HUES64 (cell line): ENCODE measurements at regions not wholly inside any gene's neighbourhood (a gene's known extent, or its start where the extent isn't known, plus 50 kb on each side); places are given as distances from the start of the nearest gene placed in this dataset.
"Not testable (repeated sequence)": the region's sequence is repeated elsewhere in the genome, so short reads cannot be mapped to it uniquely, and the experiment has no call there.

Experiments
- H3K27ac ChIP-seq: 2 replicates; pipeline ENCODE4 v1.7.0; 2013; ENCODE audit warnings: low read depth, low read length, inconsistent platforms
- H3K27me3 ChIP-seq: 2 replicates; pipeline ENCODE4 v1.6.1; 2013; ENCODE audit warnings: mild to moderate bottlenecking, low read length; ENCODE audit not compliant: insufficient read depth
- H3K36me3 ChIP-seq: 2 replicates; pipeline ENCODE4 v1.6.1; 2013; ENCODE audit warnings: mild to moderate bottlenecking, low read length; ENCODE audit not compliant: insufficient read depth
- H3K4me1 ChIP-seq: 2 replicates; pipeline ENCODE4 v1.6.1; 2013; ENCODE audit warnings: mild to moderate bottlenecking, low read length, moderate library complexity; ENCODE audit not compliant: insufficient read depth
- H3K4me3 ChIP-seq: 2 replicates; pipeline ENCODE4 v1.5.1; 2013; ENCODE audit warnings: mild to moderate bottlenecking, low read length, moderate library complexity
- H3K9ac ChIP-seq: 2 replicates; pipeline ENCODE4 v1.6.1; 2013; ENCODE audit warnings: mild to moderate bottlenecking, low read depth, low read length
- H3K9me3 ChIP-seq: 2 replicates; pipeline ENCODE4 v1.6.1; 2013; ENCODE audit warnings: low read depth, low read length; ENCODE audit not compliant: insufficient read depth
- WGBS: fragments of 150-250, 120-280 bp; methylation state at CpG from one replicate; pipeline ENCODE4 v1.1.7; 2013; ENCODE audit warnings: missing lambda C conversion rate; 5-methylcytosine and 5-hydroxymethylcytosine counted together

DNA sequence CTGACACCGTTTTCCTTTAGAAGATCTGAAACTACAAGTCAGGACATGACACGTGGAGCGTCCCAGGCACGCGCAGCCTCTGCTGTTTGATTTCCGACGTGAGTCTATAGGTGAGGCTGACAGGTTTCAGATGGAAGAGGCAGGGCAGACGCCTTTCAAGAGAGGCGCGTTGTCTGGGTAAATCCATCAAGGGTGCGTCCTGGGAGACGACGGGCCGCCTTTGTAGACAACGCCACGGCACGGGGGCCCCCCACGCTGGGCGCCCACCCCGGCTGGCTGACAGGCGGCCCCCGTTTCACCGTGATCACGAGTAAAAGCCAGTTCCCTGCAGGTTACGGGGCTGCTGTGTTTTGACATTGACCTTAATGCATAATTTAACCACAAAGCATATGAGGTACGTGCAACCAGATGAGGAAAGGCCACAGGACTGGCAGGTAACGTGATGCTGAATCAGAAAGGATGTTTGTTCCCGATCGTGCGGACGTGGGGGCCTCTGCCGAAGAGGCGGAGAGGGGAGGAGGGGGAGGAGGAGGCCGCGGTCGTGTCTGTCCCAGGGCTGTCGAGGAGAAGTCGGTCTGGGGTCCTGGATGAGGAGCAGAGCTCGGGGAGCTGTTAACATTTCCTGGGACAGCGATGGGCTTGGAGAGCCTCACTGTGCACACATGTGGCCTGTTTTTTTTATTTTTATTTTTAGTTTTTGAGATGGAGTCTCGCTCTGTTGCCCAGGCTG is 51.1 kb upstream of the PPP2R3B start:
- Histone ChIP-seq H3K36me3 (no peaks in the 10 kb centered on the region), H3K9ac (no peak overlapping the region), H3K27me3 (peaks cover 6% of the 10 kb centered on the region; the same call in 1 of the 2 replicates), H3K27ac (no peak overlapping the region), H3K9me3 (no peaks in the 10 kb centered on the region), H3K4me3 (no peak overlapping the region), H3K4me1 (no peaks in the 10 kb centered on the region)
- WGBS: 81% methylated on average over 41 of the region's 41 CpGs

DNA sequence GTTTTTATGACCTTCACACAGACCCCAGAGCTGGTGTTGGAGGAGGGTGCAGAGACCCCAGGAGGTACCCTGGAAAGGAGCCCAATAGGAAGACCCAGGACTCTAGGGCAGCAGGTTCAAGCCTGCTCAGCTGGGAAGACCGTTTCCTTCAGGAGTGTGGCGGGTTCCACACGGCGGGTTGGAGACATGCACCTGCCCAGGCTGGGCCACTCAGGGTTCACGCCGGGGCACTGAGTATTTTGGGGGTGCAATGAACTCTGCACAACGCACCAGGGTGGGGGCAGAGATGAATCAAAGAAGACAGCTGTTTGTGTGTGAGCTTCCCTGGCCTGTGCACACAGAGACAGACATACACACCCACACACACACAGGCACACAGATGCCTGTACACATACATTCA is 52.5 kb upstream of the PPP2R3B start:
- Histone ChIP-seq H3K27me3 (peaks cover 12% of the 10 kb centered on the region; the same call in 1 of the 2 replicates), H3K9ac (no peak overlapping the region), H3K36me3 (no peaks in the 10 kb centered on the region), H3K27ac (no peak overlapping the region), H3K4me3 (no peak overlapping the region), H3K9me3 (no peaks in the 10 kb centered on the region), H3K4me1 (no peaks in the 10 kb centered on the region)
- 95% methylated on average over 7 of the region's 7 CpGs for WGBS

DNA sequence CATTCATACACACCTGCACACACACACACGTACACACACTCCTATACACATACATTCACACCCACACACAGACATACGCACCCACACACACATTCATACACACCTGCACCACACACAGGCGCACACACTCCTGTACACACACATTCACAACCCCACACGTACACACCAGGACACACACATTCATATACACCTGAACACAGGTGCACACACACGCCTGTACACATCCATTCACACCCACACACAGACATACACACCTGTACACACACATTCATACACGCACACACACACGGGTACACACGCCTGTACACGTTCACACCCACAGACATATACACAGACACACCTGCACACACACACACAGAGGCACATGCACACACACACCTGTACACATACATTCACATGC is 53.0 kb upstream of the PPP2R3B start:
- Histone ChIP-seq H3K9me3 (no peaks in the 10 kb centered on the region), H3K27me3 (peaks cover 13% of the 10 kb centered on the region; the same call in 1 of the 2 replicates), H3K9ac (no peak overlapping the region), H3K4me3 (no peak overlapping the region), H3K27ac (no peak overlapping the region), H3K4me1 (no peaks in the 10 kb centered on the region), H3K36me3 (no peaks in the 10 kb centered on the region)
- WGBS: 89% methylated on average over 9 of the region's 9 CpGs

DNA sequence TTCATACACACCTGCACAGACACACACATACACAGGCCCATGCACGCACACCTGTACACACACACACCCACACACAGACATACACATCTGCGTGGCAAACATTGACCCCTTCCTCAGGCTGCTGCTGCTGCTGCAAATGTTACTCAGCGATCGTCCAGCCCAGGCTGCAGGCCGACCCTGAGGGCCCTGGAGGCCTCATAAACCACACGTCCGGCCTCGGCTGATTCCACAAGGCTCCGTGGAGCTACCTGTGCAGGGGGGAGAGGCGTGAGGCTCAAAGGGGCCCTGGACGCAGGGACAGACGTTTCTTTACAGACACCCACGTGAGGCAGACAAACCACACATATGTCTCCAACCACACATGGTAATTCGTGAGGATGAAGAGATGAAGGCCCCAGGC is 53.9 kb upstream of the PPP2R3B start:
- H3K27me3 ChIP-seq: peaks cover 17% of the 10 kb centered on the region; the same call in 1 of the 2 replicates
- H3K27ac ChIP-seq: no peak overlapping the region
- H3K4me1 ChIP-seq: peaks cover 5% of the 10 kb centered on the region
- H3K9me3 ChIP-seq: no peaks in the 10 kb centered on the region
- no peak overlapping the region for H3K9ac ChIP-seq
- 96% methylated on average over 14 of the region's 14 CpGs for WGBS
- H3K36me3 ChIP-seq: no peaks in the 10 kb centered on the region
- no peak overlapping the region for H3K4me3 ChIP-seq

DNA sequence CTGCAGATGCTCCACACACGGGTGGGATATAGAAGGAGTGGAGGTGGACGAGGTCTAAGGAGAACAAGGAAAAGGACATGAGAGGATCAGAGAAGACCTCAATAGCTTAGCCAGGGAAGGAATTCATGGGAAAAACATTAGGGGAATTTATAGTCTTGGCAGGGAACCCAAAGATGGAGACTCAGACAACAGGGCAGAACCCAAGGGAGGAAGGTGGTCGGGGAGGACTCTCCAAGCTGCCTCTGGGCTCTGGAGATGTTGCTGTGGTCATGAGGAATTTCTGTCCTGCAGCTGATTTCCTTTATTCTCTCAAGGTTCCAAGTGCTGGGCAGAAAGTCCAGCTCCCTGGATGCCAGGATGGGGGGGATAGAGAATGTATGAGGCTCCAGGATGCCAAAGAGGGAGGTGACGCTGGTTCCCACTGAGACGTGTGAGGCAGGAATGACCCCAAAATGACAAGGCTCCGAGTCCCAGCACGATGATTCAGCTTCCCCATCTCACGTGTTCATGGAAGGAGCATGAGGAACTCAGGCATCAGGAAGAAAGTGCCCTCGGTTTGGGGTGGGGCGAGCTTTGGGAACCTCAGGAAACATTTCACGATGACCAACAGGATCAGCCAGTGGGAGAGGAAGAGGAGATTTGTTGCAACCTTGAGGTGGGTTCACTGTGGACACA is 57.0 kb upstream of the PPP2R3B start:
- Histone ChIP-seq H3K9ac (no peak overlapping the region), H3K27ac (no peak overlapping the region), H3K9me3 (no peaks in the 10 kb centered on the region), H3K36me3 (no peaks in the 10 kb centered on the region), H3K4me1 (peaks cover 12% of the 10 kb centered on the region), H3K27me3 (peaks cover 11% of the 10 kb centered on the region; the same call in 1 of the 2 replicates), H3K4me3 (no peak overlapping the region)
- WGBS: 84% methylated on average over 11 of the region's 11 CpGs

DNA sequence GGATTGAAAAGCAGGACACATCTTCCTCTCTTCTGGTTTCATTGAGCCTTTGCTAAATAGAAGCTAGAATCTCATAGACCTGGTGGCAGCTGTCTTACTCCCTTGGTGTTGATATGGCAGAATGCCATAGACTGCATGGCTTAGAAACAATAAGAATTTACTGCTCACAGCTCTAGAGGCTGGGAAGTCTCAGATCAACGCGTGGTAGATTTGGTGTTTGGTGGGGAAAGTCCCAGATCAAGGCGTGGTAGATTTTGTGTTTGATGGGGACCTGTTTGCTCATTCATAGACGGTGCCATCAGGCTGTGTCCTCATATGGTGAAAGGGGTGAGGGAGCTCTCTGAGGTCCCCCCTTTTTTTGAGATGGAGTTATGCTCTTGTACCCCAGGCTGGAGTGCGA is 57.6 kb upstream of the PPP2R3B start:
- Histone ChIP-seq H3K4me3 (no peak overlapping the region), H3K9me3 (no peaks in the 10 kb centered on the region), H3K27me3 (peaks cover 11% of the 10 kb centered on the region; the same call in 1 of the 2 replicates), H3K36me3 (no peaks in the 10 kb centered on the region), H3K27ac (no peak overlapping the region), H3K9ac (no peak overlapping the region), H3K4me1 (peaks cover 16% of the 10 kb centered on the region)
- WGBS: 95% methylated on average over 5 of the region's 5 CpGs

DNA sequence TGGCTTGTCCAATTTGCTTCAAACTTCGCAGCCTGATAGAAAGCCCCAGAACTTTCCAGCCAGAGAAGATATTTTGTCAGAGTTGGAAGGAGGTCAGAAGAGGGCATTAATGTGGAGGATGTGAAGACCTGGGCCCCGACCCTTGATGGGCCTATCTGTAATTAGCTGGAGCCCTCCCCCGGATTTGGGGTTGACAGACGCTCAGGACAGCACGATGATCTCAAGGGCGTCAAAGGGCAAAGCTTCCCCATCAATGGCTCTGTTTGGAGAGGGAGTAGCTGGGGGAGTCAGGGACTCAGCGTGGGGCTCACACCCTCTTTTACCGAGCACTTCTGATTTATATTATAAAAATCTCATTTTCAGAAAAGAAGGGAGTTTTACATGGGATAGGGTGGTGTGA is 59.0 kb upstream of the PPP2R3B start:
- peaks cover 16% of the 10 kb centered on the region for H3K4me1 ChIP-seq
- H3K9me3 ChIP-seq: no peaks in the 10 kb centered on the region
- no peaks in the 10 kb centered on the region for H3K36me3 ChIP-seq
- 18% methylated on average over 6 of the region's 8 CpGs for WGBS
- peak overlapping the region; percentile 82; the same call in 1 of the 2 replicates for H3K27ac ChIP-seq
- H3K27me3 ChIP-seq: peaks cover 11% of the 10 kb centered on the region; the same call in 1 of the 2 replicates
- no peak overlapping the region for H3K9ac ChIP-seq
- peak overlapping the region; percentile 26 for H3K4me3 ChIP-seq

DNA sequence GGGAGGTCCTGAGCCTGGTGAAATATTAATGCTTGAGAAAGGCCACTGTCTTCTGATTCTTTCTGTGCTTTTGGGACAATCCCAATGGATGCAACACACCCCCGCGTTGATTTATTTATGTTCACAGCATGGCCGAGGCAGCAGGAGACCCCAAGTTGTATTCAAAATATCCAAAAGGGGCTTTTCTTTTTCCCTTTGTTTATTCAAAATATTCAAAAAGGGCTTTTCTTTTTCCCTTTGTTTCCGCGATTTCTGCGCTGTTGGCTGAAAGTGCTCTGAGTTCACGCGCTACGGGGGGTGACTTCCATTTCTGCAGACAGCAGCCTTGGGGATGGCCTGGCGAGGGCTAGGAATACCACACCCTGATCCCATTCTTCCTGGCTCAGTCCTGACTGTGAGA is 59.5 kb upstream of the PPP2R3B start:
- H3K4me1 ChIP-seq: peaks cover 16% of the 10 kb centered on the region
- H3K4me3 ChIP-seq: peak overlapping the region; percentile 26
- H3K27ac ChIP-seq: peak overlapping the region; percentile 82; the same call in 1 of the 2 replicates
- no peak overlapping the region for H3K9ac ChIP-seq
- H3K27me3 ChIP-seq: peaks cover 11% of the 10 kb centered on the region; the same call in 1 of the 2 replicates
- no peaks in the 10 kb centered on the region for H3K9me3 ChIP-seq
- no peaks in the 10 kb centered on the region for H3K36me3 ChIP-seq
- 1% methylated on average over 10 of the region's 10 CpGs for WGBS

DNA sequence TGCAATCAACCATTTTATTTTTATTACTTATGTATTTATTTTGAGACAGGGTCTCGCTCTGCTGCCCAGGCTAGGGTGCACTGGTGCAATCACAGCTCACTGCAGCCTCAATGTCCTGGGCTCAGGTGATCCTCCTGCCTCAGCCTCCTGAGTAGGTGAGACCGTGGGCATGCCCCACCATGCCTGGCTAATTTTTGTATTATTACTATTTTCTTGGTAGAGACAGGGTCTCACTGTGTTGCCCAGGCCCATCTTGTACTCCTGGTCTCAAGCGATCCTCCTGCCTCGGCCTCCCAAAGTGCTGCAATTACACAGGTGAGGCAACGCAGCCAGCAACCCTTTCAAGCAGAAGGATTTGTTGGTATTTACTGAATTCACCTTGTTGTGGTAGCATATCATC is 60.3 kb upstream of the PPP2R3B start:
- Histone ChIP-seq H3K27me3 (peaks cover 11% of the 10 kb centered on the region; the same call in 1 of the 2 replicates), H3K9ac (no peak overlapping the region), H3K4me3 (no peak overlapping the region), H3K27ac (peak overlapping the region; percentile 70; the same call in 1 of the 2 replicates), H3K9me3 (no peaks in the 10 kb centered on the region), H3K36me3 (no peaks in the 10 kb centered on the region), H3K4me1 (peaks cover 16% of the 10 kb centered on the region)
- WGBS: 78% methylated on average over 5 of the region's 5 CpGs

DNA sequence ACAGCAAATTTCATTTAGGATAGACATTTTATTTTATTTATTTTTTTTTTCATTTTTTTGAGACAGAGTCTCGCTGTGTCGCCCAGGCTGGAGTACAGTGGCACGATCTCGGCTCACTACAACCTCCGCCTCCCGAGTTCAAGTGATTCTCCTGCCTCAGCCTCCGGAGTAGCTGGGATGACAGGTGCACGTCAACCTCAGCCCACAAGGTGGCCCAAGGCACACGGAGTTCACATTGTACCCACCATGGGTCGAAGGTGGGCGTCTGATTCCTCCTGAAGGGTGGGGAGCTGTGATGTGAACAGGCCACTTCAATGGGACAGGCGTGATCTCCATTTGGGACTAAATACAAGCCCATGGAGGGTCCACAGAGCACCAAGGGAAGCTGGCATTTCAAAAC is 65.0 kb upstream of the PPP2R3B start:
- not testable (repeated sequence) for H3K9ac ChIP-seq, H3K27me3 ChIP-seq, H3K4me1 ChIP-seq, H3K27ac ChIP-seq, H3K9me3 ChIP-seq, H3K4me3 ChIP-seq, H3K36me3 ChIP-seq
- WGBS: 57% methylated on average over 12 of the region's 12 CpGs

DNA sequence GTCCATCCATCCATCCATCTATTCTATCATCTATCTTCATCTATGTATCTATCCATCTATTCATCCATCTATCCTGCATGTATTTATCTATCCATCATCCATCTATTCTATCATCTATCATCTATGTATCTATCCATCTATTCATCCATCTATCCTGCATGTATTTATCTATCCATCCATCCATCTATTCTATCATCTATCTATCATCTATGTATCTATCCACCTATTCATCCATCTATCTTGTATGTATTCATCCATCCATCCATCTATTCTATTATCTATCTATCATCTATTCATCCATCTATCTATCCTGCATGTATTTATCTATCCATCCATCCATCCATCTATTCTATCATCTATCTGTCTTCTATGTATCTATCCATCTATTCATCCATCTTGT is 65.9 kb upstream of the PPP2R3B start:
- Histone ChIP-seq H3K27ac (no peak overlapping the region), H3K27me3 (no peaks in the 10 kb centered on the region), H3K4me3 (no peak overlapping the region), H3K36me3 (no peaks in the 10 kb centered on the region), H3K9ac (no peak overlapping the region), H3K9me3 (no peaks in the 10 kb centered on the region), H3K4me1 (peaks cover 4% of the 10 kb centered on the region)
